Left cardiac atrium (tissue), 4 donors: ENCODE measurements at regions not wholly inside any gene's neighbourhood (a gene's known extent, or its start where the extent isn't known, plus 50 kb on each side); places are given as distances from the start of the nearest gene placed in this dataset.
"Not testable (repeated sequence)": the region's sequence is repeated elsewhere in the genome, so short reads cannot be mapped to it uniquely, and the experiment has no call there.

Experiments used
- ATAC-seq, 2 donors: fragments of 200-7000 bp; cut with Tn5 transposase; one replicate each; pipeline ENCODE4 v1.9.1; 2020; ENCODE audit warnings: mild to moderate bottlenecking in 2 of 2, moderate library complexity in 2 of 2
- DNase-seq: peaks from one replicate; pipeline ENCODE4 v3.0.0-alpha.2; 2020
- intact Hi-C, 2 donors: fragments of 100-400 bp; cut with DNase I; formaldehyde crosslinking; loops; one replicate each; pipeline versions ENCODE4 v1.14.1 to v1.15.1; 2022 to 2023
- donor health status: DM: no; HTN: yes; CAD: no.
- donor health status: DM: no; HTN: yes; CAD: no; lungs with severe emphysema.
- donor health status: DM: yes; HTN: yes; CAD: no.
- donor health status: Dilated cardiomyopathy.

DNA sequence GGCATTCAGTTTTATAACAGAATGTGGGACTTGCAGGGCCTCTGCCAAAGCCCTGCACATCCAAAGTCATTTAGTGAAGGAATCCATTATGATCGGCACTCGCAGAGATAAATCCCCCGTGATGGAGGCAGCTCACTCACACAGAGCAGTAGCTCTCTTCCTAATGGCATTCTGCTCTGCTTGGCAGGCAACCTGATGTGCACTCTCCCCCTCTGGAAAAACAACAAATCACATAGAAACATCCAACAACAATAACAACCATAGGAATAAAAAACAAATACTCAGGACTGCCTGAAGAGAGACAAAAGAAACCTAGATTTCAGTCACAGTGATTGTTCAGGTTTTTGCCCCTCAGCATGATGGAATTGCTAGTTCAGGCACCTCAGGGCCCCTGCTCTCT is 59.7 kb downstream of the NAA11 start:
- DNase-seq (no peak), ATAC-seq (no peak)
- intact Hi-C loops = no loop called here

DNA sequence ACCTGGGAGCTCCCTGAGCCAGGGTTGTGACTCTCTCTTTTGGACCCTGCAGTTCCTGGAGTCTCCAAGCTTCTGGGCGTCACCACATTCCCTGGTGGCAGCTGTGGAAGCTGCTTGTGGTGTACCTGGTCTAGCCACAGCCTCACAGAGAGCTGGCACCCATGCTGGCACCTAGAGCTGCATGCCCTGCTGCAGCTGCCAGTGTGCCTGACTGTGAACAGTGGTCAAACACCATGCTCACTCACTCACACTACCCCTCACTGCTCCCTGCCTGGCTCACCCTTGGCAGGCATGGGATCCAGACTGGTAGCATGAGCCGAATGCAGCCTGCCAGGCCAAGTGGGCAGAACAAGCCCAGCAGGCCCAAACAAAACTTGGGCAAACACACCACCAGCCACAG is 66.6 kb downstream of the NAA11 start:
- DNase-seq (no peak), ATAC-seq (no peak)
- intact Hi-C loops = no loop called here

DNA sequence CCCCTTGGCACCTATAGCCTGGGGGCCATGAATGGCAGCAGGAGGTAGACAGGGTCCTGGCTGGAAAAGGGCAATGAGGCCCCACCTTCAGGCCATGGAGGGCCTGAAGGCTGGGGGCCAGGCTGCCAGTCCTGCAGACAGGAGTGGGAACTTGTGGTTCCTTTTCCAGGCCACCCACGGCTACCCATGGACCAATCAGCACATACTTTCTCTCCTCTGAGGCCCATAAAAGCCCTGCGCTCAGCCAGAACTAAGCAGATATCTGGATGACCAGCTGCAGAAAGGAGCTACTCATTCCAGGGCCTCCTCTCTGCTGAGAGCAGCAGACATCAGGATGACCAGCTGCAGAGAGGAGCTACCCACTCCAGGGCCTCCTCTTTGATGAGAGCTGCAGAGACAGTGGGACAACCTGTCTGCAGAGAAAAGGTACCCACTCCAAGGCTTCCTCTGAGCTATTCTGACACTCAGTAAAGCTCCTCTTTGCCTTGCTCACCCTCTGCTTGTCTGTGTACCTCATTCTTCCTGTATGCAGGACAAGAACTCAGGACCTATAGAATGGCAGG is 67.2 kb downstream of the NAA11 start:
- intact Hi-C loops = no loop called here
- no peak for DNase-seq
- ATAC-seq = no peak

DNA sequence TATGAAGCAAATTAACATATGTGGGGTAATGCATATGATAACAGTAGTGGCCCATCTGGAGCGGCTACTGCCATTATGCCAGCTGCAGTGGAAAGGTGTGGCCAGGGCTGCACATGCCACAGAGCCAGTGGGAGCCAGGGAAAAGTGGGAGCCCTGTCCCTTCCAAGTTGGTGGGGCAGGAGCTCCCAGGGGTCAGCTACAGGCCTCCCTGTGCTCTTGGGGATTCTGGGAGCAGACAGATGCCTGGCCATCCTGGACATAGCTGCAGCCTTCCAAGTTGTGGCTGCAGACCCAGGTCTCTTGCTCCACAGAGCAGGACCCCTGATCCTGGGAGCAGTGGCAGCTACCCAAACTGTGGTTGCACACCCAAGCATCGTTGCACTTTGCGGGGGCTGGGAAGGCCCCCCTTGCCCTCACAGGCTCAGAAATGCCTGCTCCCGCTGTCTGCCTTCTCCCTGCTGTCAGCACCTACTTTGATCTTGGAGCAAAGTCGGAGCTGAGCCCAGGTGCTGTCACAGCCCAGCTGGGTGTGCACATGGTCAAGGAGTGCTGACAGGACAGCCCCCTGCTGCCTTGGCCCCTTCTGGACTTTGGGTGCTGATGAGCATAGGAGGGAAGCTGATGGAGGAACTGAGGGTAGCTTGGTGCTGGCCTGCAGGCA is 67.8 kb downstream of the NAA11 start:
- intact Hi-C loops = no loop called here
- DNase-seq (no peak), ATAC-seq (no peak)

DNA sequence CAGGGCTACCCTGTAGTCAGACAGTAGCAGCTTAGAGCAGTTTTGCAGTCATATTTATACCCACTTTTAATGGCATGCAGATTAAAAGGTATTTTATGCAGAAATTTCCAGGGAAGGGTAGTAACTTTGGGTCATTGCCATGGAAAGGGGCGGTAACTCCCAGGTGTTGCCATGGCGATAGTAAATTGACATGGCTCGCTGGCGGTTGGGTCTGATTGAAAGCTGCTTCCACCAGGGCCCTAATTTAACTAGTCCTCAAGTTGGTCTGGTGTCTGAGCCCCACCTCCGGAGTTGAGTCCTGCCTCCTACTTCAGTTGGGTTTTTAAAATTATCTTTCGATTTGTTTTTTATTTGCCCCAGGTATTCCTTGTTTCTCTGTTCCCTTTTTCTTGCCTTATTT is 70.1 kb downstream of the NAA11 start:
- intact Hi-C loops = no loop called here
- no peak for DNase-seq
- no peak for ATAC-seq

DNA sequence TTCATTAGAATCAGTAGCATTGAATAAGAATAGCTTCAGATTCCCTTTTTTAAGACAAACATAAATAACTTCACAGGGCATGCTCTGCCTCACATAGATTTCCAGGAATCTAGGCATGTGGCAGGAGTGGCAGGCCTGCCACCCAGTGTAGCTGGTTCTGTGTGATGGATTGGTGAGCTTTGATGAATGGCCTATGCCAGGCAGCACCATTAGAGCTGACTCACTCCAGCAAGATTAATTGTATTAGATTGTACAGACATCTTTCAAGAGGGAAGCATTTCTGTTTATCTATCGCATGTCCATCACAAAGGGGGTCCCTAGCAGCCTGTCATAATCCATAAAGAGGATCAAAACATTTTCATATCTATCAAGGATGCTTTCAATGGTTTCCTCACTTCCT is 71.9 kb downstream of the NAA11 start:
- no peak for DNase-seq
- intact Hi-C loops = no loop called here
- no peak for ATAC-seq

DNA sequence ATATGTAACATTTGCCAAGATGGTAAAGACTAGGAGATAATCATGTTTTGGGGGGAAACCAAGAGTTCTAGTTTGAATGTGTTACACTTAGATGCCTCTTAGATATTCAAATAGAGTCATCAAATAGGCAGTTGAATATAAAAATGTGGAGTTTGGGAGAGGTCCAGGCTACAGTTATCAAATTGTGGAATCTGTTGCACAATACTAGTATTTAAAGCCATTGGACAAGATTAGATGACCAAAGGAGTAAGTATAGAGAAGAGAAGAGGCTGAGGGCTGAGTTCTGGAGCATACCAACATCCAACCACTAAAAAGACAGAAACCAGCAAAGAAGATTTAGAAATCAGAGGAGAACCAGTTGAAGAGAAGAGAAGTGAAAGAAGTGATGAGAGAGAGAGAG is 72.7 kb downstream of the NAA11 start:
- no peak for DNase-seq
- no peak for ATAC-seq
- intact Hi-C loops = no loop called here

DNA sequence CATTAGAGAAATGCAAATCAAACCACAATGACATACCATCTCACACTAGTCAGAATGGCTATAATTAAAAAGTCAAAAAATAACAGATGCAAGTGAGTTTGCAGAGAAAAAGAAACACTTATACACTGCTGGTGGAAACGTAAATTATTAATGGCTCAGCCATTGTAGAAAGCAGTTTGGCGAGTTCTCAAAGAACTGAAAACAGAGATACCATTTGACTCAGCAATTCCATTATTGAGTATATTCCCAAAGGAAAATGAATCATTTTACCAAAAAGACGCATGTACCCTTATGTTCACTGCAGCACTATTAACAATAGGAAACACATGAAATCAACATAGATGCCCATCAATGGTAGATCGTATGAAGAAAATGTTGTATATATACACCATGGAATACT is 75.0 kb downstream of the NAA11 start:
- intact Hi-C loops = no loop called here
- no peak for DNase-seq

DNA sequence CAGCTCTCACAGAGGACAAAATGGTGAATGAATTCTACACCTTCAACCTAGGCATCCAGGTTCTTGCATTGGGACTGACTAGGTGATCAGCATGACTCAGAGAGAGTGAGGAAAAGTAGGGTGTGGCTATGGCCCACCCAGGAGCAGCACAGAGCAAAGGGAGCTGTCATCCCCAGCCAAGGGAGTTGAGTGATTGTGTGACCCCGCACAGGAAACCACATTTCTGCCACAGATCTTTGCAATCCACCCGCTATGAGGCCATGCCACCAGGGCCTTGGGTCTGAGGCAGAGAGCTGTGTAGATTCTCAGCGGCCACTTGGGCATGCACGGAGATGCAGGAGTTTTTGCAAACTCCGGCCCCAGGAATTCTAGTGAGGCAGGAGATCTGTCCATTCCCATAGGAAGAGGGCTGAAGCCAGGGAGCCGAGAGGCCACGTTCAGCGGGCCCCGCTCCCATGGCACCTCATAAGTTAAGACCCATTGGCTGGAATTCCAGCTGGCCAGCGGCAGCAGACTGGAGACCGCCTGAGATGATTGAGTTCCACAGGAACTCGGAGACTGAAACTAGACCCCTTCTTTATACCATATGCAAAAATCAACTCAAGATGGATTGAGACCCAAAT is 75.9 kb downstream of the NAA11 start:
- DNase-seq (no peak), ATAC-seq (no peak)
- intact Hi-C loops = no loop called here

More for the DNA sequence above, 75.0 kb downstream of the NAA11 start:
- ATAC-seq = no peak

DNA sequence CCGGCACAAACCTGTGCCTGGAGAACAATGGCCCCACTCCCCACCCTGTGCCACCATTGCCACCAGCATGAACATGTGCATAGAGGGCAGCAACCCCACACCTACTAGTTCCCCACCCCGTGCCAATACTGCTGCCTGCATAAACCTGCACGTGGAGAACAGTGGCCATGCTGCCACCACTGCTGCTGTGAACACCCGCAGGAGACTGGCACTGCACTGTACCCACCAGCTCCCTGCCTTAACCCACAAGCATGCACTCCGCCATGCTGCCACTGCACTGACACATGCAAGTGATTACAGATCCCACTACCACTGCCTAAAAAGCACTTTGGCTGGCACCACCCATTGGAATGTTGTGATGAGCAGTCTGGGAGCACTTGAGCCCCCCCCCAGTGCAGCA is 77.3 kb downstream of the NAA11 start:
- DNase-seq (no peak), ATAC-seq (no peak)
- intact Hi-C loops = no loop called here

DNA sequence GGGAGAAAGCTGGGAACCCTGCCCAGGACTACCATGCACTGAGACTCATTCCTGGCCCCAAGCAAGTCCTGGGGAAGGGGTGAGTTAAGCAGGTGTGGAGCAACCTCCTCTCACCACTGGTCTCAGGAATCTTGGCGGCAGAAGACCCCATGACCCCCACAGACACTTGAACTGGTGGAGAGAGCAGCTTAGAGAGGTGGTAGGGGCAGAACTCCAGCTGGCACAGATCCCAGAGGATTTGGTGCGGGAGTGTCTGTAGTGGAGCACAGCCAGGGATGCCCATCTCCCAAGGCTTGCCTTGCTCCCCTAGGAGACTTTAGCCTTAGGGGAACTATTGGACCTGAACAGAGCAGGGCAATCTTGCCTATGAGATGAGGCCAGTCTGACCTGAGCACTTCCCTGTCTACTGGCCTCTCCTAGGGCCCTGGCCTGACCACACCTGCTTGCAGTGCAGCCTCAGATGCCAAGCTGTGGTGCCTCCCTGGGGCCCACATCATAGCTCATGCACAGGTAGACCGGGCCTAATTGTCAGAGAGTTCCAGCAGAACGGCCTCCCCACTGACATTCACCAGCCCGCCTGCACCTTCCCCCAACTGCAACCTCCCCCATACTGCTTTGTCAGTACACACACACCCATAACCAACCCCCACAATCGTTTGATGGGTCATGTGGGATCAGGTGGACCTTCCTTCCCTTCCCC is 78.0 kb downstream of the NAA11 start:
- intact Hi-C loops = no loop called here
- ATAC-seq = no peak
- no peak for DNase-seq

DNA sequence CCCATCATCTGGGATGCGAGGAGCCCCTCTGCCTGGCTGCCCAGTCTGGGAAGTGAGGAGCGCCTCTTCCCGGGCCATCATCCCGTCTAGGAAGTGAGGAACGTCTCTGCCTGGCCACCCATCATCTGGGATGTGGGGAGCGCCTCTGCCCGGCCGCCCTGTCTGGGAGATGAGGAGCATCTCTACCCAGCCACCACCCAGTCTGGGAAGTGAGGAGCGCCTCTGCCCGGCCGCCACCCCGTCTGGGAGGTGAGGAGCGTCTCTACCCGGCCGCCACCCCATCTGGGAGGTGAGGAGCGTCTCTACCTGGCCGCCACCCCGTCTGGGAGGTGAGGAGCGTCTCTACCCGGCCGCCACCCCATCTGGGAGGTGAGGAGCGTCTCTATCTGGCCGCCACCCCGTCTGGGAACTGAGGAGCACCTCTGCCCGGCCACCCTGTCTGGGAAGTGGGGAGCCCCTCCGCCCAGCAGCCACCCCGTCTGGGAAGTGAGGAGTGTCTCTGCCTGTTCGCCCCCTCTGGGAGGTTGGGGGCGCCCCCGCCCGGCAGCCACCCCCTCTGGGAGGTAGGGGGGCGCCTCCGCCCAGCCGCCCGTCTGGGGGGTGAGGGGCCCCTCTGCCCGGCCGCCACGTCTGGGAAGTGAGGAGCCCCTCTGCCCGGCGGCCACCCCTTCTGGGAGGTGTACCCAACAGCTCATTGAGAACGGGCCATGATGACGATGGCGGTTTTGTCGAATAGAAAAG is 80.5 kb downstream of the NAA11 start:
- DNase-seq, ATAC-seq, intact Hi-C loops: not testable (repeated sequence)

DNA sequence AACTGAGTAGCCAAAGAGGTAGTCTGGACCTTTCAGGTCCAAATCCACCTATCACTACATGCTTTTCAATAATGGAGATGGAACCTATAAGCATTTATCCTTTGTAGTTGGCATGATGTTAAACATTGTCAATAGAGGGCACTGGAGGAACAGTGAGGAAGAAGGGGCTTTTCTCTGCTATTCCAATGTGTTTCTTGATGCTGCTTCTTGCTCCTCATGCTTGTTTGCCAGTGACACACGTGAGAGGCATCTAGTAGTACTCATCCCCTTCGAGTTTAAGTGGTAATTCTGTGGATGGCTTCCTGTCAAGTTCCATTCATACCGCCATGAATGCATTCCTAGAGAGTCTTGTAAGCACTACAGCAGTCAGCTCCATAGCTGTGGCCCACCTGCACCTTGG is 84.0 kb downstream of the NAA11 start:
- intact Hi-C loops = no loop called here
- ATAC-seq (no peak), DNase-seq (no peak)

DNA sequence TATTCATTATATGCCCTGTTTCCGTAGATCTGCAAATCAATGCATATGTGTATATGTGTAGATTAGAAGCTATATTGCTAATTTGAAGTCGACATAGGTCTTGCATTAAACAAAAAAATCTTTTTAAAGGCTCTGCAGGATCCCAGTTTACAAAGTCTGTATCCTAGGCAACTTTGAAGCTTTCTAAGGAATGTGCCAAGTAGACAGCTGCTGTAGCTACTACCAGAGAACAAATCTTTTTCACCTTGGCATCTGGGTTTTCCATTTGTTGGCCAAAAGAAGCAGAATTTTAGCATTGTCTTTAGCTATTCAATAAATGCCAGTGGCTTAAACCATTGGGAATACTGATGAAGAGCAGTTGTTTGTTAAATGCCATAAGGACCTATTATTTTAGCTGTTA is 88.0 kb downstream of the NAA11 start:
- ATAC-seq = no peak
- no peak for DNase-seq
- intact Hi-C loops = no loop called here

DNA sequence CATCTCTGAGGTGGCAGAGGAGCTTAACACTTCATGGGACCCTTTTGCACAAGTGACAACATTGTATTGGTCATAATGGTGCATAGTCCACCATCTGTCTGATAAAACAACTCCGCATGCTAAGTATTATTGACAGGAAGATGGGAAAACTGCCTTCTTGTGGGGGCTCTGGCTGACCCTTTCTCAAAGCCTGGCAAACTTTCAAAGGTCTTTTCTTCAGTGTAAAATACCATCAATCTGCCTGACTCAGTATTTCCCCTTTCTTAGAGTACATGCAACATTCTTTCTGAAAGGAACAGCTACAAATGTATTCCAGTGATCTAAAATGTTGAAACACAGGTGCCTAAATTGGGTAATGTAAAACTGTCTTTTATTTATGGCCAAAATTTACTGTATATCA is 89.1 kb downstream of the NAA11 start:
- ATAC-seq = no peak
- intact Hi-C loops = no loop called here
- no peak for DNase-seq

DNA sequence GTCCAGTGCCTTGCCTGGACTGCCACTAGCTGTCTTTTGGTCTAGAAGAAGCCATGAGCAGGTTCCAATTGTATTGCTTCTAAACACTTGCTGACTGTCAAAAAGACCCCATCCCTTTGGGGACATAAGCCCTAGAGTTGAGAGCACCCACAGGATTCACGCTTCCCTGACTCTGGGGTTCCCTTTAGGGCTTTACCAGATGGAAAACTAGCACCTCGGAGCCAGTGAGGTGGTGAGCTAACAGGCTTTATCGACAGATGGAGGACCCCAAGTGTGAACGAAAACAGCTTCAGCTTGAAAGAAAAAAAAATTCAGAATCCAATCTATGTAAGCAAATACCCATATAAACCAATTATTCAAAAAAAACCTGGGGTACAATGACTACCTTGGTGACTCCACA is 90.8 kb downstream of the NAA11 start:
- ATAC-seq (no peak), DNase-seq (no peak)
- intact Hi-C loops = no loop called here

DNA sequence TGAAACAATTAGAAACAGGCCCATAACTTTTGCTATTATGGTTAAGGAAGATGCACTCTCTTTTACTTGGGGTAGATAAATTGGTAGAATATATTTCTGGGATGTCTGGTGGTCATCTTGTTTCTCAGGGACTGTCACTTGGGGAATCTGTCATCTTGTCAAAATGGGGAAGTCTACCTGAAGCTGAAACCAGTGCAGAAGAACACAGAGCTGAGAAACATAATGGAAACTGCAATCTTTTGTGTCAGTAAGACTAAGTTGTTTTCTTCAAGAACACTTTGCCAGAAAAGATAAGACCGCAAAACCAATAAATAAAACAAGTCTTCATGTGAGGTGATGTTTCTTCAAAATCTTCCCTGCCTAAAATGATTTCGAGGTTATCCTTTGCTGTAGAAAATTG is 92.0 kb downstream of the NAA11 start:
- no peak for DNase-seq
- intact Hi-C loops = no loop called here
- ATAC-seq = no peak

DNA sequence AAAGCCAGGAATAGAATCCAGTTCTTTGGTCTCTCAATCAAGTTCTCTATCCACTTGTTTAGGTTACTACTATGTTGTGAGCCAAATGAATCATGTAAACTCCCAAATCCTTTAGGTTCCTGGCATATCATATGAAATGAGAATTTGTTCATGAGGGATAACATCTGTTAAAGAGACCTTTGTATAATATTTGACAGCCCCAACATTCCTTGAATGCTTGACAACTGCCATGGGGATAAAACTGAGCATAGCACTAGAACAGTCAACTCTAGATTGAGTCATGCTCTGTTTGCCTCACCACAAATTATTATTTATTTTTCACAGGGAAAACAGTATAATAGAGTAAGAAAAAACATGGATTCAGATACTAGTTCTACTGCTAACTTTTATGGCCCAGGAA is 93.3 kb downstream of the NAA11 start:
- DNase-seq = no peak
- no peak for ATAC-seq
- intact Hi-C loops = no loop called here

DNA sequence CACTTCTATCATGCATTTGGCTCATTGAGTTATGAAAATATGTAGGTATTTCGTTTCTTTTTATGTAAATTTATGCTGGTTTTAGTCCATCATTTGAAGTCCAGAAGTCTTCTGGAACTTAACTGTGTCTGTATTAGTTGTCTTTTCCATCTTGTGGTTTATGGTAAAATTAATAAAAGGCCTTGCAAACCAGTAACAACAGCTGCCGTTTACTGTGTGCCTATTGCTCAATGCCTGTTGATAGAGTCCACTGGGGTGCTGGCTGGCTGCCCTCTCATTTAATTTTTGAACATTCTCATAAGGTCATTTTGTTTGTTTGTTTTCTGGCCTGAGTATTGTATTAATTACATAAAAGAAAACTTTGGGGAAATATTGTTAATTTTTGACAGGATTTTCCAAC is 98.0 kb downstream of the NAA11 start:
- intact Hi-C loops = no loop called here
- DNase-seq = peak; percentile 29
- ATAC-seq = peak in 1 of 2 donors; percentile 50

DNA sequence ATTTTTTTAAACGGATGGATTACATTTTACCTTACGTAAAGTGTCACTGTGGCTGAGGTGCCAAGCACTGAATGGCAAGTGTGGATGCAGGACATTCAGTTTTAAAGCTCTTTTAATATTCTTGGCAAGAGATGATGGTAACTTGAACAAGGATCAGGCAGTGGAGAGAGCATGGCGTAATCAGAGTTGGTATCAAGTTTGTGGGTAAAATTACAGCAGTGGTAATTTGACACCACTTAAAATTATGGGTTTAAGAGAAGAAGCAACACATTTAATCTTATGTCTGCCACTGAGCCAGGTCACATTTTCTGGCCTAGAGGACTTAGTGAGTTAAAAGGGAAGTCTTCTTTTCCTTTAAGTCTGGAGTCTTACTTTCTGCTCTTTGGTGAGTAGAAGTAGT is 100.5 kb downstream of the NAA11 start:
- intact Hi-C loops = no loop called here
- ATAC-seq (no peak), DNase-seq (no peak)
